IgD-negative memory B cell (primary cell): ENCODE measurements at regions not wholly inside any gene's neighbourhood (a gene's known extent, or its start where the extent isn't known, plus 50 kb on each side); places are given as distances from the start of the nearest gene placed in this dataset.
A peak's percentile ranks its signal among the peaks of the same experiment; 100 is the strongest.
"Not testable (repeated sequence)": the region's sequence is repeated elsewhere in the genome, so short reads cannot be mapped to it uniquely, and the experiment has no call there.

ENCODE experiments used
- H3K27ac Mint-ChIP-seq, 3 donors: one replicate each; pipeline ENCODE4 v1.8.0; 2020 to 2022; ENCODE audit warnings: mild to moderate bottlenecking in 3 of 3, mixed read lengths in 3 of 3, moderate library complexity in 1 of 3
- H3K27me3 Mint-ChIP-seq: one replicate; pipeline ENCODE4 v1.8.0; 2021; ENCODE audit warnings: mixed read lengths
- H3K36me3 Mint-ChIP-seq: one replicate; pipeline ENCODE4 v1.8.0; 2020; ENCODE audit warnings: mild to moderate bottlenecking, mixed read lengths
- H3K4me1 Mint-ChIP-seq, 3 donors: one replicate each; pipeline ENCODE4 v1.8.0; 2020 to 2022; ENCODE audit warnings: mixed read lengths in 3 of 3, mild to moderate bottlenecking in 1 of 3
- H3K4me3 Mint-ChIP-seq, 4 donors: one replicate each; pipeline ENCODE4 v1.8.0; 2020 to 2022; ENCODE audit warnings: mild to moderate bottlenecking in 4 of 4, mixed read lengths in 4 of 4, moderate library complexity in 3 of 4
- H3K9me3 Mint-ChIP-seq, 3 donors: one replicate each; pipeline ENCODE4 v1.8.0; 2020 to 2021; ENCODE audit warnings: mixed read lengths in 3 of 3, mild to moderate bottlenecking in 1 of 3

GRCh38 chr21:7916329-7917303 lies 2604.8 kb upstream of the TPTE start:
- no peaks in the 10 kb centered on the region for H3K27me3 Mint-ChIP-seq
- H3K27ac Mint-ChIP-seq = peak overlapping the region in 2 of 3 donors; percentile 5 to 27
- H3K4me1 Mint-ChIP-seq = peaks cover 0 to 7% (median 0%) of the 10 kb centered on the region in 3 donors
- no peak overlapping the region for H3K4me3 Mint-ChIP-seq
- H3K9me3 Mint-ChIP-seq = peaks cover 0 to 37% (median 36%) of the 10 kb centered on the region in 3 donors
- H3K36me3 Mint-ChIP-seq = peaks cover 3% of the 10 kb centered on the region

GRCh38 chr21:7917729-7918128 lies 2603.7 kb upstream of the TPTE start:
- Mint-ChIP-seq H3K36me3 (peaks cover 3% of the 10 kb centered on the region), H3K27ac (no peak overlapping the region), H3K4me1 (peaks cover 0 to 7% (median 0%) of the 10 kb centered on the region in 3 donors), H3K27me3 (no peaks in the 10 kb centered on the region), H3K9me3 (peaks cover 0 to 47% (median 44%) of the 10 kb centered on the region in 3 donors), H3K4me3 (peak overlapping the region in 2 of 4 donors; percentile 3 to 9)

- H3K27ac Mint-ChIP-seq = peak overlapping the region in 2 of 3 donors; percentile 11 to 24
Measured at GRCh38 chr21:7925918-7926582, 2595.3 kb upstream of the TPTE start.

GRCh38 chr21:7928528-7928927 lies 2592.9 kb upstream of the TPTE start:
- not testable (repeated sequence) for H3K27ac Mint-ChIP-seq, H3K4me3 Mint-ChIP-seq, H3K27me3 Mint-ChIP-seq, H3K4me1 Mint-ChIP-seq, H3K36me3 Mint-ChIP-seq
- peaks cover 34 to 86% (median 80%) of the 10 kb centered on the region in 3 donors for H3K9me3 Mint-ChIP-seq

More at GRCh38 chr21:7925918-7926582, 2595.3 kb upstream of the TPTE start:
- not testable (repeated sequence) for H3K4me3 Mint-ChIP-seq, H3K4me1 Mint-ChIP-seq, H3K36me3 Mint-ChIP-seq, H3K27me3 Mint-ChIP-seq
- H3K9me3 Mint-ChIP-seq = peaks cover 9 to 88% (median 82%) of the 10 kb centered on the region in 3 donors

GRCh38 chr21:7929586-7929985 lies 2591.8 kb upstream of the TPTE start:
- not testable (repeated sequence) for H3K36me3 Mint-ChIP-seq

GRCh38 chr21:7930445-7930844 lies 2590.9 kb upstream of the TPTE start:
- H3K36me3 Mint-ChIP-seq, H3K4me1 Mint-ChIP-seq, H3K27ac Mint-ChIP-seq, H3K4me3 Mint-ChIP-seq, H3K27me3 Mint-ChIP-seq: not testable (repeated sequence)
- peaks cover 53 to 89% (median 85%) of the 10 kb centered on the region in 3 donors for H3K9me3 Mint-ChIP-seq

More at GRCh38 chr21:7929586-7929985, 2591.8 kb upstream of the TPTE start:
- H3K27me3 Mint-ChIP-seq, H3K27ac Mint-ChIP-seq, H3K4me3 Mint-ChIP-seq, H3K4me1 Mint-ChIP-seq: not testable (repeated sequence)
- H3K9me3 Mint-ChIP-seq = peaks cover 44 to 85% (median 81%) of the 10 kb centered on the region in 3 donors

GRCh38 chr21:7932113-7932512 lies 2589.3 kb upstream of the TPTE start:
- H3K4me1 Mint-ChIP-seq, H3K27me3 Mint-ChIP-seq, H3K4me3 Mint-ChIP-seq, H3K27ac Mint-ChIP-seq, H3K36me3 Mint-ChIP-seq: not testable (repeated sequence)
- peaks cover 69 to 89% (median 81%) of the 10 kb centered on the region in 3 donors for H3K9me3 Mint-ChIP-seq

GRCh38 chr21:7932834-7933233 lies 2588.5 kb upstream of the TPTE start:
- peaks cover 77 to 89% (median 82%) of the 10 kb centered on the region in 3 donors for H3K9me3 Mint-ChIP-seq
- not testable (repeated sequence) for H3K27ac Mint-ChIP-seq, H3K4me3 Mint-ChIP-seq, H3K27me3 Mint-ChIP-seq, H3K36me3 Mint-ChIP-seq, H3K4me1 Mint-ChIP-seq

- Mint-ChIP-seq H3K9me3 (peaks cover 80 to 89% (median 86%) of the 10 kb centered on the region in 3 donors), H3K4me1 (peaks cover 0 to 4% (median 0%) of the 10 kb centered on the region in 3 donors), H3K27me3 (no peaks in the 10 kb centered on the region), H3K27ac (no peak overlapping the region), H3K36me3 (peaks cover 3% of the 10 kb centered on the region), H3K4me3 (peak overlapping the region in 1 of 4 donors; percentile 9)
Measured at GRCh38 chr21:7933923-7934322, 2587.5 kb upstream of the TPTE start.

GRCh38 chr21:7937297-7937696 lies 2584.1 kb upstream of the TPTE start:
- not testable (repeated sequence) for H3K4me3 Mint-ChIP-seq, H3K4me1 Mint-ChIP-seq, H3K27ac Mint-ChIP-seq, H3K36me3 Mint-ChIP-seq, H3K27me3 Mint-ChIP-seq
- peaks cover 81 to 97% (median 92%) of the 10 kb centered on the region in 3 donors for H3K9me3 Mint-ChIP-seq

GRCh38 chr21:7938223-7938622 lies 2583.2 kb upstream of the TPTE start:
- not testable (repeated sequence) for H3K27me3 Mint-ChIP-seq, H3K4me1 Mint-ChIP-seq, H3K27ac Mint-ChIP-seq, H3K4me3 Mint-ChIP-seq, H3K36me3 Mint-ChIP-seq
- H3K9me3 Mint-ChIP-seq = peaks cover 82 to 97% (median 90%) of the 10 kb centered on the region in 3 donors

- peaks cover 71 to 95% (median 88%) of the 10 kb centered on the region in 3 donors for H3K9me3 Mint-ChIP-seq
- not testable (repeated sequence) for H3K36me3 Mint-ChIP-seq, H3K4me1 Mint-ChIP-seq, H3K27me3 Mint-ChIP-seq, H3K4me3 Mint-ChIP-seq
- H3K27ac Mint-ChIP-seq = peak overlapping the region in 1 of 3 donors; percentile 68
Measured at GRCh38 chr21:7941432-7941831, 2580.0 kb upstream of the TPTE start.

GRCh38 chr21:7942219-7942618 lies 2579.2 kb upstream of the TPTE start:
- not testable (repeated sequence) for H3K4me3 Mint-ChIP-seq, H3K27ac Mint-ChIP-seq, H3K36me3 Mint-ChIP-seq, H3K4me1 Mint-ChIP-seq, H3K27me3 Mint-ChIP-seq
- H3K9me3 Mint-ChIP-seq = peaks cover 71 to 95% (median 90%) of the 10 kb centered on the region in 3 donors

- not testable (repeated sequence) for H3K27me3 Mint-ChIP-seq, H3K27ac Mint-ChIP-seq, H3K36me3 Mint-ChIP-seq, H3K4me3 Mint-ChIP-seq, H3K4me1 Mint-ChIP-seq
- H3K9me3 Mint-ChIP-seq = peaks cover 69 to 94% (median 90%) of the 10 kb centered on the region in 3 donors
Measured at GRCh38 chr21:7943534-7943933, 2577.8 kb upstream of the TPTE start.

GRCh38 chr21:7947422-7947821 lies 2574.0 kb upstream of the TPTE start:
- Mint-ChIP-seq H3K9me3 (peaks cover 64 to 96% (median 88%) of the 10 kb centered on the region in 3 donors), H3K27me3 (no peaks in the 10 kb centered on the region), H3K36me3 (peaks cover under 1% of the 10 kb centered on the region), H3K27ac (peak overlapping the region in 1 of 3 donors; percentile 39), H3K4me3 (no peak overlapping the region), H3K4me1 (peaks cover 0 to 4% (median 0%) of the 10 kb centered on the region in 3 donors)
